Neural cell (in vitro differentiated cells): ENCODE measurements at regions not wholly inside any gene's neighbourhood (a gene's known extent, or its start where the extent isn't known, plus 50 kb on each side); places are given as distances from the start of the nearest gene placed in this dataset.

Experiments used
- H2AFZ ChIP-seq: fragments of 200-600, 300-800 bp; sonication (generic), shearing (Covaris generic); 2 replicates; pipeline ENCODE4 v1.6.0; 2014; ENCODE audit warnings: low read depth, mild to moderate bottlenecking, antibody characterized with exemption, low read length, moderate library complexity
- H3F3A ChIP-seq: fragments of 200-600 bp; shearing (Covaris generic); 2 replicates; pipeline ENCODE4 v1.6.1; 2016; ENCODE audit warnings: mild to moderate bottlenecking, moderate library complexity, mixed read lengths, antibody characterized with exemption, low read length; ENCODE audit not compliant: insufficient read depth, poor library complexity, severe bottlenecking
- H3K27ac ChIP-seq: fragments of 200-600, 300-800 bp; sonication (generic), shearing (Covaris generic); 2 replicates; pipeline ENCODE4 v1.5.1; 2014; ENCODE audit warnings: mild to moderate bottlenecking, low read length, moderate library complexity
- H3K27me3 ChIP-seq: fragments of 300-800, 200-600 bp; sonication (generic), shearing (Covaris generic); 2 replicates; pipeline ENCODE4 v1.6.0; 2014; ENCODE audit warnings: mild to moderate bottlenecking, low read depth, low read length, moderate library complexity; ENCODE audit not compliant: insufficient read depth
- H3K36me3 ChIP-seq: fragments of 300-800, 200-600 bp; sonication (generic), shearing (Covaris generic); 2 replicates; pipeline ENCODE4 v1.5.1; 2014; ENCODE audit warnings: mild to moderate bottlenecking, antibody characterized with exemption, low read length, moderate library complexity; ENCODE audit not compliant: insufficient read depth
- H3K4me2 ChIP-seq: fragments of 300-800, 200-600 bp; sonication (generic), shearing (Covaris generic); 2 replicates; pipeline ENCODE4 v1.6.0; 2014; ENCODE audit warnings: mild to moderate bottlenecking, low read length
- H3K4me3 ChIP-seq: fragments of 300-800, 200-600 bp; sonication (generic), shearing (Covaris generic); 2 replicates; pipeline ENCODE4 v1.5.1; 2014; ENCODE audit warnings: mild to moderate bottlenecking, low read length, moderate library complexity
- H3K79me2 ChIP-seq: fragments of 200-600 bp; shearing (Covaris generic); replicated peaks from 2 replicates; pipeline ENCODE4 v1.6.0; 2014; ENCODE audit warnings: mild to moderate bottlenecking, low read length, moderate library complexity; ENCODE audit not compliant: insufficient read depth
- H3K9ac ChIP-seq: fragments of 300-800, 200-600 bp; sonication (generic), shearing (Covaris generic); 2 replicates; pipeline ENCODE4 v1.6.1; 2016; ENCODE audit warnings: mild to moderate bottlenecking, low read length, mixed read lengths
- H3K9me2 ChIP-seq: fragments of 200-600 bp; shearing (Covaris generic); 2 replicates; pipeline ENCODE4 v1.6.1; 2016; ENCODE audit warnings: mild to moderate bottlenecking, low read length, mixed read lengths; ENCODE audit not compliant: insufficient read depth
- H3K9me3 ChIP-seq: fragments of 200-600, 300-800 bp; sonication (generic), shearing (Covaris generic); 2 replicates; pipeline ENCODE4 v1.6.1; 2016; ENCODE audit warnings: mild to moderate bottlenecking, mixed run types, low read length, moderate library complexity, mixed read lengths
- H4K20me1 ChIP-seq: fragments of 200-600 bp; shearing (Covaris generic); 2 replicates; pipeline ENCODE4 v1.6.1; 2016; ENCODE audit warnings: mild to moderate bottlenecking, mixed run types; ENCODE audit not compliant: insufficient read depth
- EP300 ChIP-seq: fragments of 450-650 bp; conservative IDR thresholded peaks from 2 replicates; pipeline ENCODE4 v1.6.1; 2014; ENCODE audit warnings: antibody characterized with exemption, mild to moderate bottlenecking, moderate library complexity; ENCODE audit not compliant: poor library complexity, severe bottlenecking
- EZH2 ChIP-seq: fragments of 200-600, 300-800 bp; shearing (Covaris generic), sonication (generic); IDR thresholded peaks from 2 replicates; pipeline ENCODE4 v1.6.1; 2014; ENCODE audit warnings: antibody characterized with exemption, low read length, borderline replicate concordance, mild to moderate bottlenecking; ENCODE audit not compliant: insufficient read depth, poor library complexity, severe bottlenecking
- MXI1 ChIP-seq: fragments of 450-650 bp; conservative IDR thresholded peaks from 2 replicates; pipeline ENCODE4 v1.6.1; 2014; ENCODE audit warnings: antibody characterized with exemption, mild to moderate bottlenecking; ENCODE audit not compliant: poor library complexity, severe bottlenecking
- POLR2AphosphoS5 ChIP-seq: IDR thresholded peaks from 2 replicates; pipeline ENCODE4 v1.6.1; 2012
- RAD21 ChIP-seq: fragments of 450-650 bp; conservative IDR thresholded peaks from 2 replicates; pipeline ENCODE4 v1.6.1; 2014; ENCODE audit warnings: antibody characterized with exemption, mild to moderate bottlenecking, moderate library complexity
- SMC3 ChIP-seq: fragments of 450-650 bp; conservative IDR thresholded peaks from 2 replicates; pipeline ENCODE4 v1.6.1; 2014; ENCODE audit warnings: antibody characterized with exemption, mild to moderate bottlenecking, moderate library complexity; ENCODE audit not compliant: poor library complexity
- TAF1 ChIP-seq: IDR thresholded peaks from 2 replicates; pipeline ENCODE4 v1.6.1; 2012; ENCODE audit warnings: low read depth
- TF ChIP-seq, protein P1 (sequence below): fragments of 450-650 bp; IDR thresholded peaks from 2 replicates; pipeline ENCODE4 v1.5.1; 2014; ENCODE audit warnings: antibody characterized with exemption, mild to moderate bottlenecking, moderate library complexity; ENCODE audit not compliant: poor library complexity, severe bottlenecking
- TF ChIP-seq, protein P2 (sequence below): IDR thresholded peaks from 2 replicates; pipeline ENCODE4 v1.6.1; 2012; ENCODE audit warnings: borderline replicate concordance

DNA sequence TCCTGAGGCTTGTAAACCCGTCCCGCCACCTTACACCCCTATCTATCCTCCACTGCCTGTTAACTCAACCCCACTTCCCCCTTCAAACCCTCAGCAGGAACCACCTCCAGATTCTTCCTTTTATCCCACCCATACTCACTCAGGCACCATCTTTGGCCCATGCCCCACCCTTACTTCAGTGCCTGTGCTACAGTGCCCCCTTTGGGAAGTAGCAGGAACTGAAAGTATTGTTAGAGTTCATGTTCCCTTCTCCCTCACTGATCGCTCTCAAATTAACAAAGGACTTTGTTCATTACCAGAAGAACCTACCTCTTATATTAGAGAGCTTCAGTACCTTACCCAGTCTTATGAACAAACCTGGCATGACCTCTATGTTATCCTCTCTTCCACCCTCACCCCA lies 92.2 kb upstream of the MOCS2 start:
- no peaks in the 10 kb centered on the region for H3K79me2 ChIP-seq
- no peaks in the 10 kb centered on the region for H3K9me3 ChIP-seq
- no peak overlapping the region for H3K4me2 ChIP-seq
- no peak overlapping the region for H2AFZ ChIP-seq
- H3F3A ChIP-seq = no peaks in the 10 kb centered on the region
- no peaks in the 10 kb centered on the region for H3K27me3 ChIP-seq
- H3K9ac ChIP-seq = no peak overlapping the region
- H4K20me1 ChIP-seq = no peaks in the 10 kb centered on the region
- TF ChIP-seq EZH2 (no peak), SMC3 (no peak), TAF1 (no peak), EP300 (no peak), POLR2AphosphoS5 (no peak), MXI1 (no peak), RAD21 (no peak)
- TF ChIP-seq, protein P1, sequence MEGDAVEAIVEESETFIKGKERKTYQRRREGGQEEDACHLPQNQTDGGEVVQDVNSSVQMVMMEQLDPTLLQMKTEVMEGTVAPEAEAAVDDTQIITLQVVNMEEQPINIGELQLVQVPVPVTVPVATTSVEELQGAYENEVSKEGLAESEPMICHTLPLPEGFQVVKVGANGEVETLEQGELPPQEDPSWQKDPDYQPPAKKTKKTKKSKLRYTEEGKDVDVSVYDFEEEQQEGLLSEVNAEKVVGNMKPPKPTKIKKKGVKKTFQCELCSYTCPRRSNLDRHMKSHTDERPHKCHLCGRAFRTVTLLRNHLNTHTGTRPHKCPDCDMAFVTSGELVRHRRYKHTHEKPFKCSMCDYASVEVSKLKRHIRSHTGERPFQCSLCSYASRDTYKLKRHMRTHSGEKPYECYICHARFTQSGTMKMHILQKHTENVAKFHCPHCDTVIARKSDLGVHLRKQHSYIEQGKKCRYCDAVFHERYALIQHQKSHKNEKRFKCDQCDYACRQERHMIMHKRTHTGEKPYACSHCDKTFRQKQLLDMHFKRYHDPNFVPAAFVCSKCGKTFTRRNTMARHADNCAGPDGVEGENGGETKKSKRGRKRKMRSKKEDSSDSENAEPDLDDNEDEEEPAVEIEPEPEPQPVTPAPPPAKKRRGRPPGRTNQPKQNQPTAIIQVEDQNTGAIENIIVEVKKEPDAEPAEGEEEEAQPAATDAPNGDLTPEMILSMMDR = no peak
- TF ChIP-seq, protein P2, sequence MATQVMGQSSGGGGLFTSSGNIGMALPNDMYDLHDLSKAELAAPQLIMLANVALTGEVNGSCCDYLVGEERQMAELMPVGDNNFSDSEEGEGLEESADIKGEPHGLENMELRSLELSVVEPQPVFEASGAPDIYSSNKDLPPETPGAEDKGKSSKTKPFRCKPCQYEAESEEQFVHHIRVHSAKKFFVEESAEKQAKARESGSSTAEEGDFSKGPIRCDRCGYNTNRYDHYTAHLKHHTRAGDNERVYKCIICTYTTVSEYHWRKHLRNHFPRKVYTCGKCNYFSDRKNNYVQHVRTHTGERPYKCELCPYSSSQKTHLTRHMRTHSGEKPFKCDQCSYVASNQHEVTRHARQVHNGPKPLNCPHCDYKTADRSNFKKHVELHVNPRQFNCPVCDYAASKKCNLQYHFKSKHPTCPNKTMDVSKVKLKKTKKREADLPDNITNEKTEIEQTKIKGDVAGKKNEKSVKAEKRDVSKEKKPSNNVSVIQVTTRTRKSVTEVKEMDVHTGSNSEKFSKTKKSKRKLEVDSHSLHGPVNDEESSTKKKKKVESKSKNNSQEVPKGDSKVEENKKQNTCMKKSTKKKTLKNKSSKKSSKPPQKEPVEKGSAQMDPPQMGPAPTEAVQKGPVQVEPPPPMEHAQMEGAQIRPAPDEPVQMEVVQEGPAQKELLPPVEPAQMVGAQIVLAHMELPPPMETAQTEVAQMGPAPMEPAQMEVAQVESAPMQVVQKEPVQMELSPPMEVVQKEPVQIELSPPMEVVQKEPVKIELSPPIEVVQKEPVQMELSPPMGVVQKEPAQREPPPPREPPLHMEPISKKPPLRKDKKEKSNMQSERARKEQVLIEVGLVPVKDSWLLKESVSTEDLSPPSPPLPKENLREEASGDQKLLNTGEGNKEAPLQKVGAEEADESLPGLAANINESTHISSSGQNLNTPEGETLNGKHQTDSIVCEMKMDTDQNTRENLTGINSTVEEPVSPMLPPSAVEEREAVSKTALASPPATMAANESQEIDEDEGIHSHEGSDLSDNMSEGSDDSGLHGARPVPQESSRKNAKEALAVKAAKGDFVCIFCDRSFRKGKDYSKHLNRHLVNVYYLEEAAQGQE = no peak
- no peak overlapping the region for H3K4me3 ChIP-seq
- H3K27ac ChIP-seq = no peak overlapping the region
- no peaks in the 10 kb centered on the region for H3K36me3 ChIP-seq
- no peaks in the 10 kb centered on the region for H3K9me2 ChIP-seq

DNA sequence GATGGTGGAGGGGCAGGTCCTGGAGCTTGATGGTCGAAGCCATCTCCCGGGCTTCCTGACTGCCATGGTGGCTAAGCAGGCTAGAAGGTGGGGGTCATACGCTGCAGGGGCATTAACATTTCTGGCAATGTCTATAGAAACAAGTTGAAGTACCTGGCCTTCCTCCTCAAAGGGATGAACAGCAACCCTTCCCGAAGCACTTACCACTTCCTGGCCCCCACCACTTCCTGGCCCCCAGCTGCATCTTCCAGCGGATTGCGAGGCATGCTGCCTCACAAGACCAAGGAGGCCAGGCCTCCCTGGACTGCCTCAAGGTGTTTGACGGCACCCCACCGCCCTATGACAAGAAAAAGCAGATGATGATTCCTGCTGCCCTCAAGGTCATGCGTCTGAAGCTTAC lies 97.0 kb upstream of the MOCS2 start:
- H4K20me1 ChIP-seq = no peaks in the 10 kb centered on the region
- H3K27me3 ChIP-seq = no peaks in the 10 kb centered on the region
- no peaks in the 10 kb centered on the region for H3K79me2 ChIP-seq
- no peaks in the 10 kb centered on the region for H3K9me2 ChIP-seq
- no peak overlapping the region for H2AFZ ChIP-seq
- no peak overlapping the region for H3K4me3 ChIP-seq
- H3K9ac ChIP-seq = no peak overlapping the region
- no peak overlapping the region for H3K27ac ChIP-seq
- no peaks in the 10 kb centered on the region for H3K9me3 ChIP-seq
- no peak overlapping the region for H3K4me2 ChIP-seq
- no peaks in the 10 kb centered on the region for H3K36me3 ChIP-seq
- TF ChIP-seq POLR2AphosphoS5 (no peak), MXI1 (no peak)
- H3F3A ChIP-seq = no peaks in the 10 kb centered on the region

DNA sequence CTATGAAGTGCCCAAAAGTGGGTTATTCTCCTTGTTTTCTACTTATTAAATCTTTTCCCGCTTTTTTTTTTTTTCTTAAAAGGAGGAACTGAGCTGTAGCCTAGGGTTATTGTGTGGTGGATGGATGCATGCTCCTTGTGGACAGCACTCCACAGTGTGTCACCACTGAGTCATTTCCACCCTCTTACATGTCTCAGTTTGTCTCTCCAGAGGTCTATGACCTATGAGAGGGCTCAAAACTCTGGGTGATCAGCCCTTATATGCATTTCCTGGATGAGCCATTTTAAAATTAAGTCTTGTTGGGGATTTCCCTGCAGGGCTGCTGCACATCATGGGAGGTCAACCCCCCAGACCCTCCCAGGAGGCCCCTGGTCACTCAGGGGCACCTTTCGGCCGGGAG lies 102.2 kb upstream of the MOCS2 start:
- Histone ChIP-seq H3F3A (no peaks in the 10 kb centered on the region), H3K27ac (no peak overlapping the region), H2AFZ (no peak overlapping the region), H3K4me3 (no peak overlapping the region), H3K79me2 (no peaks in the 10 kb centered on the region), H3K9me3 (no peaks in the 10 kb centered on the region), H3K36me3 (no peaks in the 10 kb centered on the region), H3K9ac (no peak overlapping the region), H3K4me2 (no peak overlapping the region), H3K9me2 (no peaks in the 10 kb centered on the region), H3K27me3 (no peaks in the 10 kb centered on the region), H4K20me1 (no peaks in the 10 kb centered on the region)
- TF ChIP-seq TAF1 (no peak), SMC3 (no peak), POLR2AphosphoS5 (no peak), MXI1 (no peak), EZH2 (no peak), RAD21 (no peak), EP300 (no peak)
- TF ChIP-seq, protein P1 = no peak
- TF ChIP-seq, protein P2 = no peak
